Panc1 (cell line): ENCODE measurements at regions not wholly inside any gene's neighbourhood (a gene's known extent, or its start where the extent isn't known, plus 50 kb on each side); places are given as distances from the start of the nearest gene placed in this dataset.

Experiments
- ATAC-seq: fragments of 200-7000 bp; cut with Tn5 transposase; 2 replicates; pipeline ENCODE4 v1.9.1; 2020; ENCODE audit warnings: mild to moderate bottlenecking, moderate library complexity
- BruUV-seq: library from RNA; stranded (reverse); fragments of 400-500 nt; replicated peaks from 2 replicates; lab custom pipeline; 2021; lab: Mats Ljungman, UMichigan
- CTCF ChIA-PET: fragments of 300-600 bp; sonication (Branson Sonifier 250); formaldehyde crosslinking; loops from one replicate; lab custom pipeline; 2022; ENCODE audit warnings: antibody characterized with exemption; lab: Charles Lee
- POLR2A ChIA-PET: fragments of 300-600 bp; sonication (Branson Sonifier 250); formaldehyde crosslinking; loops from one replicate; lab custom pipeline; 2022; ENCODE audit warnings: antibody characterized with exemption; lab: Charles Lee
- DNase-seq: peaks from one replicate; pipeline ENCODE4 v3.0.0-alpha.2; 2010; ENCODE audit warnings: low read depth, low spot score
- H3K27ac ChIP-seq: 2 replicates; pipeline ENCODE4 v1.5.1; 2011; ENCODE audit warnings: mild to moderate bottlenecking, low read length, inconsistent platforms
- H3K27me3 ChIP-seq: fragments of 200-500 bp; sonication (Bioruptor generic); 2 replicates; pipeline ENCODE4 v1.6.0; 2014; ENCODE audit warnings: low read length, inconsistent platforms; ENCODE audit not compliant: control insufficient read depth, insufficient read depth
- H3K36me3 ChIP-seq: fragments of 200-500 bp; sonication (Bioruptor generic); 2 replicates; pipeline ENCODE4 v1.5.1; 2014; ENCODE audit warnings: inconsistent platforms, mild to moderate bottlenecking, low read length, moderate library complexity; ENCODE audit not compliant: control insufficient read depth, insufficient read depth
- H3K4me1 ChIP-seq: 2 replicates; pipeline ENCODE4 v1.5.1; 2011; ENCODE audit warnings: inconsistent platforms, mild to moderate bottlenecking, low read length, moderate library complexity; ENCODE audit not compliant: control insufficient read depth, insufficient read depth
- H3K4me3 ChIP-seq, 2 experiments: 2 replicates each; pipeline ENCODE4 v1.5.1; 2011 to 2012; ENCODE audit warnings: low read depth in 2 of 2, low read length in 2 of 2, mild to moderate bottlenecking in 2 of 2, inconsistent platforms in 1 of 2, moderate library complexity in 1 of 2
- H3K9me3 ChIP-seq: fragments of 200-500 bp; sonication (Bioruptor generic); 2 replicates; pipeline ENCODE4 v1.5.1; 2014; ENCODE audit warnings: low read depth, mild to moderate bottlenecking, inconsistent platforms, low read length, moderate library complexity; ENCODE audit not compliant: control insufficient read depth, insufficient read depth
- POLR2AphosphoS5 ChIP-seq: IDR thresholded peaks from 2 replicates; pipeline ENCODE4 v1.6.1; 2012; ENCODE audit warnings: mild to moderate bottlenecking, low read depth, low read length, moderate library complexity
- SIN3A ChIP-seq: IDR thresholded peaks from 2 replicates; pipeline ENCODE4 v1.6.1; 2012; ENCODE audit warnings: low read depth, mild to moderate bottlenecking, low read length, moderate library complexity, borderline replicate concordance; ENCODE audit not compliant: insufficient read depth
- TCF7L2 ChIP-seq: IDR thresholded peaks from 2 replicates; pipeline ENCODE4 v1.6.1; 2011; ENCODE audit warnings: mild to moderate bottlenecking, low read depth, low read length, inconsistent platforms
- in situ Hi-C: cut with HindIII; loops from 2 replicates; pipeline ENCODE4 v1.10.0; 2016; ENCODE audit warnings: low sequenced_read_pairs, low pct_unique_long_range_greater_than_20kb
- intact Hi-C: fragments of 100-400 bp; cut with micrococcal nuclease; formaldehyde crosslinking; loops from one replicate; pipeline ENCODE4 v1.10.0; 2022; ENCODE audit not compliant: unreplicated experiment
- TF ChIP-seq, protein P1 (sequence below), 2 experiments: IDR thresholded peaks; 2 replicates each; pipeline ENCODE4 v1.6.1; 2011 to 2012; ENCODE audit warnings: low read depth in 2 of 2, control low read depth in 1 of 2, low read length in 1 of 2, mild to moderate bottlenecking in 1 of 2, moderate library complexity in 1 of 2; ENCODE audit not compliant: insufficient read depth in 1 of 2
- TF ChIP-seq, protein P2 (sequence below): fragments of 450-650 bp; IDR thresholded peaks from 2 replicates; pipeline ENCODE4 v1.5.1; 2017; ENCODE audit warnings: mild to moderate bottlenecking

DNA sequence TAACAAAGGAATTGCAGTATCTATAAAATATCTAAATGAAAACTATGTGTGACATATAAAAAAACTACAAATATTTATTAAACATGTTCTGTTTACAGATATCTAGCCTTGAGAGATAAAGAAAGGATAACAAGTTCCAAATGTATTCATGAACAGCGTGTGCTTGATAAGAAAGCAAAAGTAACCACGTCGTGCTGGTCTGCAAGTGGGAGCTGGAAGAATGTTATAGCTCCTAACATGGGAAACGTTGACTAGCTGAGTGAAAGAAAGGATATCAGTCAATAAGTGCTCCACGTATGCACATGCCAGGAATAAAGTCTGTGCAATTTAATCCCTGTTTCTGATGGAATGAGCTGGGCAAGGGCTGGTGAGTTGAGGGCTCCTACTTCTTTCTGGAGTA lies 71.2 kb upstream of the CDYL2 start:
- H3K9me3 ChIP-seq = no peaks in the 10 kb centered on the region
- intact Hi-C loops = no loop called here
- ChIA-PET CTCF (no interaction called here), POLR2A (no interaction called here)
- H3K4me1 ChIP-seq = no peaks in the 10 kb centered on the region
- in situ Hi-C loops = no loop called here
- DNase-seq (no peak), ATAC-seq (no peak)
- no TSS peak for BruUV-seq
- no peaks in the 10 kb centered on the region for H3K36me3 ChIP-seq
- H3K4me3 ChIP-seq = no peak overlapping the region
- TF ChIP-seq SIN3A = no peak
- TF ChIP-seq POLR2AphosphoS5 = no peak
- TF ChIP-seq, protein P1, sequence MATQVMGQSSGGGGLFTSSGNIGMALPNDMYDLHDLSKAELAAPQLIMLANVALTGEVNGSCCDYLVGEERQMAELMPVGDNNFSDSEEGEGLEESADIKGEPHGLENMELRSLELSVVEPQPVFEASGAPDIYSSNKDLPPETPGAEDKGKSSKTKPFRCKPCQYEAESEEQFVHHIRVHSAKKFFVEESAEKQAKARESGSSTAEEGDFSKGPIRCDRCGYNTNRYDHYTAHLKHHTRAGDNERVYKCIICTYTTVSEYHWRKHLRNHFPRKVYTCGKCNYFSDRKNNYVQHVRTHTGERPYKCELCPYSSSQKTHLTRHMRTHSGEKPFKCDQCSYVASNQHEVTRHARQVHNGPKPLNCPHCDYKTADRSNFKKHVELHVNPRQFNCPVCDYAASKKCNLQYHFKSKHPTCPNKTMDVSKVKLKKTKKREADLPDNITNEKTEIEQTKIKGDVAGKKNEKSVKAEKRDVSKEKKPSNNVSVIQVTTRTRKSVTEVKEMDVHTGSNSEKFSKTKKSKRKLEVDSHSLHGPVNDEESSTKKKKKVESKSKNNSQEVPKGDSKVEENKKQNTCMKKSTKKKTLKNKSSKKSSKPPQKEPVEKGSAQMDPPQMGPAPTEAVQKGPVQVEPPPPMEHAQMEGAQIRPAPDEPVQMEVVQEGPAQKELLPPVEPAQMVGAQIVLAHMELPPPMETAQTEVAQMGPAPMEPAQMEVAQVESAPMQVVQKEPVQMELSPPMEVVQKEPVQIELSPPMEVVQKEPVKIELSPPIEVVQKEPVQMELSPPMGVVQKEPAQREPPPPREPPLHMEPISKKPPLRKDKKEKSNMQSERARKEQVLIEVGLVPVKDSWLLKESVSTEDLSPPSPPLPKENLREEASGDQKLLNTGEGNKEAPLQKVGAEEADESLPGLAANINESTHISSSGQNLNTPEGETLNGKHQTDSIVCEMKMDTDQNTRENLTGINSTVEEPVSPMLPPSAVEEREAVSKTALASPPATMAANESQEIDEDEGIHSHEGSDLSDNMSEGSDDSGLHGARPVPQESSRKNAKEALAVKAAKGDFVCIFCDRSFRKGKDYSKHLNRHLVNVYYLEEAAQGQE (IDR thresholded peaks at IDR 0.05; ENCODE audit: insufficient read depth in 1 of 2, low read depth in 2 of 2, low read length in 1 of 2) = no peak
- no peak for TF ChIP-seq TCF7L2
- TF ChIP-seq, protein P2, sequence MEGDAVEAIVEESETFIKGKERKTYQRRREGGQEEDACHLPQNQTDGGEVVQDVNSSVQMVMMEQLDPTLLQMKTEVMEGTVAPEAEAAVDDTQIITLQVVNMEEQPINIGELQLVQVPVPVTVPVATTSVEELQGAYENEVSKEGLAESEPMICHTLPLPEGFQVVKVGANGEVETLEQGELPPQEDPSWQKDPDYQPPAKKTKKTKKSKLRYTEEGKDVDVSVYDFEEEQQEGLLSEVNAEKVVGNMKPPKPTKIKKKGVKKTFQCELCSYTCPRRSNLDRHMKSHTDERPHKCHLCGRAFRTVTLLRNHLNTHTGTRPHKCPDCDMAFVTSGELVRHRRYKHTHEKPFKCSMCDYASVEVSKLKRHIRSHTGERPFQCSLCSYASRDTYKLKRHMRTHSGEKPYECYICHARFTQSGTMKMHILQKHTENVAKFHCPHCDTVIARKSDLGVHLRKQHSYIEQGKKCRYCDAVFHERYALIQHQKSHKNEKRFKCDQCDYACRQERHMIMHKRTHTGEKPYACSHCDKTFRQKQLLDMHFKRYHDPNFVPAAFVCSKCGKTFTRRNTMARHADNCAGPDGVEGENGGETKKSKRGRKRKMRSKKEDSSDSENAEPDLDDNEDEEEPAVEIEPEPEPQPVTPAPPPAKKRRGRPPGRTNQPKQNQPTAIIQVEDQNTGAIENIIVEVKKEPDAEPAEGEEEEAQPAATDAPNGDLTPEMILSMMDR = no peak
- no peaks in the 10 kb centered on the region for H3K27me3 ChIP-seq
- no peak overlapping the region for H3K27ac ChIP-seq

DNA sequence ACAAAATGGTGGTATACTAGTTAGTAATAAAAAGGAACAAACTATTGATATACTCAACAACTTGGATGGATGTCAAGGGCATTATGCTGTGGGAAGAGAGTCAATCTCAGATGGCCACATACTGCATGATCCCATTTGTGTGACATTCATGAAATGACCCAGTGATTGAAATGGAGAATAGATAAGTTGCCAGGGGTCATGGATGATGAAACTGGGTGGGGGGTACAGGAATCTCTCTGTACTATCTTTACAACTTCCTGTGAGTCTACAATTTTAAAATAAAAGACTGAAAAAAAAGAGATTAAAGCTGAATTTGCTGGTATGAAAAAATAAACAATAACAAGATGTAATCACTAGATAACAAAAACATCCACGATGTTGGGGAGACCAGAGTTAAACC lies 70.5 kb upstream of the CDYL2 start:
- ChIA-PET POLR2A (no interaction called here), CTCF (no interaction called here)
- in situ Hi-C loops (no loop called here), intact Hi-C loops (no loop called here)
- TF ChIP-seq SIN3A (no peak), TCF7L2 (no peak), POLR2AphosphoS5 (no peak)
- TF ChIP-seq, protein P2 = no peak
- TF ChIP-seq, protein P1 (IDR thresholded peaks at IDR 0.05; ENCODE audit: insufficient read depth in 1 of 2, low read depth in 2 of 2, low read length in 1 of 2) = no peak
- DNase-seq (no peak), ATAC-seq (no peak)
- no TSS peak for BruUV-seq
- Histone ChIP-seq H3K36me3 (no peaks in the 10 kb centered on the region), H3K4me1 (no peaks in the 10 kb centered on the region), H3K9me3 (no peaks in the 10 kb centered on the region), H3K27ac (no peak overlapping the region), H3K27me3 (no peaks in the 10 kb centered on the region), H3K4me3 (no peak overlapping the region)
